ENCODE measurements at regions not wholly inside any gene's neighbourhood (a gene's known extent, or its start where the extent isn't known, plus 50 kb on each side); places are given as distances from the start of the nearest gene placed in this dataset.
"Not testable (repeated sequence)": the region's sequence is repeated elsewhere in the genome, so short reads cannot be mapped to it uniquely, and the experiment has no call there.

DNA sequence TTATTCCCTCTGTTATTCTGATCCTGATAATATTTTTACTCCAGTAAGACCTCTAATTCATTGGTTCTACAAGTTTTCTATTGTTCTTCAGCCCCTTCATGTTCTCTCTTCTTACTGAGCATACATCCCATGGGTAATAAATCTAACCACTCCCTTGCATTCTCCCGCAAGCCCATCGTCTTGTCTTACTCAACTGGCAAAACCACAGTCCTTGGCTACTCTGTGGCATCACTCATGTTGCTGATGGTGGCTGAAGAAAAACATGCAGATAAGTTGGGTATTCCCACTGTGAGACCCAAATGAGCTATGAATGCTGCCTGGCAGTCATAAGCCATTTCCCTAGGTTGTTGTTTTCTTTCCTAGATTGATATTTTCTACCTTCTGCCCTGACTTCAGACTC is 402.2 kb upstream of the AADAT start:
- TF ChIP-seq, protein P1, sequence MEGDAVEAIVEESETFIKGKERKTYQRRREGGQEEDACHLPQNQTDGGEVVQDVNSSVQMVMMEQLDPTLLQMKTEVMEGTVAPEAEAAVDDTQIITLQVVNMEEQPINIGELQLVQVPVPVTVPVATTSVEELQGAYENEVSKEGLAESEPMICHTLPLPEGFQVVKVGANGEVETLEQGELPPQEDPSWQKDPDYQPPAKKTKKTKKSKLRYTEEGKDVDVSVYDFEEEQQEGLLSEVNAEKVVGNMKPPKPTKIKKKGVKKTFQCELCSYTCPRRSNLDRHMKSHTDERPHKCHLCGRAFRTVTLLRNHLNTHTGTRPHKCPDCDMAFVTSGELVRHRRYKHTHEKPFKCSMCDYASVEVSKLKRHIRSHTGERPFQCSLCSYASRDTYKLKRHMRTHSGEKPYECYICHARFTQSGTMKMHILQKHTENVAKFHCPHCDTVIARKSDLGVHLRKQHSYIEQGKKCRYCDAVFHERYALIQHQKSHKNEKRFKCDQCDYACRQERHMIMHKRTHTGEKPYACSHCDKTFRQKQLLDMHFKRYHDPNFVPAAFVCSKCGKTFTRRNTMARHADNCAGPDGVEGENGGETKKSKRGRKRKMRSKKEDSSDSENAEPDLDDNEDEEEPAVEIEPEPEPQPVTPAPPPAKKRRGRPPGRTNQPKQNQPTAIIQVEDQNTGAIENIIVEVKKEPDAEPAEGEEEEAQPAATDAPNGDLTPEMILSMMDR (IDR thresholded peaks at IDR 0.05; ENCODE audit: insufficient read depth, low read length): no peak
- H3K4me3 ChIP-seq (ENCODE audit: low read depth, low read length): no peak overlapping the region
- DNase-seq (ENCODE audit: low read depth): no peak

DNA sequence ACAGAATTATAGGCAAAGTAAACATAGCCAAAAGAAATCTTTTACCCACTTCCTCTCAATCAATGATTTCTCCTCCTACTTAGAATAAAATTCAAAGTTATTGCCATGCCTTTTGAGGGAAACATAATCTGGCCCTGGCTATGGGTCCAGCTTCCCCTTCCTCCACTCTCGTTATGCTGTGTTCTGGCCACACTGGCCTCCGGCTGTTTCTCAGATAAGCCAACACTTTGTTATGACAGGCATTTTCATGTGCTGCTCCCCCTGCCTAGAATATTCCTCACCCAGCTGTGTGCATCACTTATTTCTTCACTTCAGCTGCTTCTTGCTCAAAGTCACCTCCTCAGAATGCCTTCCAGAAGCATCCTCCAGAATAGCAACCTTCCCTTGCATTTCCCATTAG is 386.6 kb upstream of the AADAT start:
- TF ChIP-seq, protein P1 (IDR thresholded peaks at IDR 0.05; ENCODE audit: insufficient read depth, low read length): no peak
- no peak for DNase-seq (ENCODE audit: low read depth)
- no peak overlapping the region for H3K4me3 ChIP-seq (ENCODE audit: low read depth, low read length)

DNA sequence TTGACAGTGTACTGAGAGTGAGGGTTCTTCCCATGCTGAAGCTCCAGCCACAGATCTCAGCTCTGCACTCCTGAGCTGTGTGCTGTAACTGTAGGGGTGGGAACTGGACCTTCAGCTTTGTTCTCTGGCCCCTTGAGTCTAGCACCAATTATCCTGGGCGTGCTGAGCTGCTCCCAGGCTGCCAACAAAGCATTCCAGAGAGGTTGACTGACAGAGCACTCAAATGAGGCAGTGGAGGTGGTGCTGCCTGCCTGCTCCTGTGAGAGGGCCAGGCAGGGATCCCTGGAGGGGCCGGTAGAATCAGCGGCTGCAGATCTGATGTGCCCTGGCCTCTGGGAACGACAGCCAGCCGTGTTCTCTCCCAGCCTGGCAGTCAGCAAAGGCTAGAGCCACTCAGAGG is 375.7 kb upstream of the AADAT start:
- no peak for DNase-seq (ENCODE audit: low read depth)
- TF ChIP-seq, protein P1 (IDR thresholded peaks at IDR 0.05; ENCODE audit: insufficient read depth, low read length): no peak
- no peak overlapping the region for H3K4me3 ChIP-seq (ENCODE audit: low read depth, low read length)

DNA sequence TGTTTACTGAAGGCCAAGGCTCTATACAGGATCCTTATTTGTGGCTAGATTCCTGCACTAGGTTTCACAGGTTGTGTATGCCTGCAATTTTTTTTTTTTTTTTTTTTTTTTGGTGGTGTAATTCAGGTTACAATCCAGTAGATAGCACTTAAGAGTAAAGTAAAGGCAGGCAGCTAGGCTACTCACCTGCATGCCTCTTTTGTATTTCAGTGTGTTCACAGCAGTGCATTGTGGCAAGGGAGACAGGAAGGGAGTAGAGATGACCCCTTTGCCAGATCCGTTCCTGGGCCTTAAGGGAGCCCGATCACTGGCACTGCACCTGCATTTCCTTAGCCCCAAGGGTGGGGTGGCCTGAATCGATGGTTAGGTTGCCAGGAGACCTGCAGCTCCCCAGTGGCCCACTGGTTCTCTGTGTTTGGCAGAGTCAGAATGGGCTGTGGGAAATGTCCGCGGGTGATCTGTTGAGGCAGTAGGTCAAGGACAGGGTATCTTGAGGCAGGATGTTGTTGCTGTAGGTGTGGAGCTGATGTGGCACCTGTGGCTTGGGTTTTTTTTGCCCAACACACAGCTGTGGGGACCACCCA is 374.9 kb upstream of the AADAT start:
- TF ChIP-seq, protein P1 (IDR thresholded peaks at IDR 0.05; ENCODE audit: insufficient read depth, low read length): no peak
- DNase-seq (ENCODE audit: low read depth): no peak
- no peak overlapping the region for H3K4me3 ChIP-seq (ENCODE audit: low read depth, low read length)

DNA sequence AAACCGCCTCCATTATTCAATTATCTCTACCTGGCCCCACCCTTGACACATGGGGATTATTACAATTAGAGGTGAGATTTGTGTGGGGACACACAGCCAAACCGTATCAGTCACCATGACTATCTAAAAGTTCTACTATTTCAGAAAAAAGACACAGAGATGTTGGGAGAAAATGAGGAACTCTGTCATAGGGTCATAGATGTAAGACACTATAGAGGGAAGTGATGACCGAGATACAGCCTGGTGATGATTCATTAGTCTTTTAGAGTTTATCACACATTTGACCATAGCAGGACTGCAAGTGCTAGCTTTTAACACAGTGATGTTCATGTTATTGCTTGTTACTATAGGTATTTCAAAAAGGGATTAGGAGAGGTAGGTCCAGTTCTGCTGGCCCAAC is 357.0 kb upstream of the AADAT start:
- no peak overlapping the region for H3K4me3 ChIP-seq (ENCODE audit: low read depth, low read length)
- TF ChIP-seq, protein P1 (IDR thresholded peaks at IDR 0.05; ENCODE audit: insufficient read depth, low read length): no peak
- no peak for DNase-seq (ENCODE audit: low read depth)

DNA sequence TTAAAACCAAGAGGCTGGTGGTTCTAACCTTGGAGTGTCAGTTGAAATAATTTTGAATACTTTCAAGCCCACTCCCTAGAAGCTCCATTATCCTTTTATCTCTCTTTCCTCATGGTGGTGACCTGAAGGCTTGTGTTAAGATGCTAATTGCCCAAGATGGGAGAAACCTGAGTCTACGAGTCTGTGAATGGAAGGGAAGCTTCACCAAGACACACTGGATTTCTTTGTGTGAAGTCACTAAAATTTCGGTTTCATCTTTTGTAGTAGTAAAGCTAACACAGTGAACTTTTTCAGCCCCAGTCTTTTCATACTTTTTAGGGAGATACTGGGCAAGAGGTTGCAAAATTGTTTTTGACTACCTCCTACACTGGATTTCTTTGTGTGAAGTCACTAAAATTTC is 351.4 kb upstream of the AADAT start:
- not testable (repeated sequence) for DNase-seq (ENCODE audit: low read depth); H3K4me3 ChIP-seq (ENCODE audit: low read depth, low read length)

DNA sequence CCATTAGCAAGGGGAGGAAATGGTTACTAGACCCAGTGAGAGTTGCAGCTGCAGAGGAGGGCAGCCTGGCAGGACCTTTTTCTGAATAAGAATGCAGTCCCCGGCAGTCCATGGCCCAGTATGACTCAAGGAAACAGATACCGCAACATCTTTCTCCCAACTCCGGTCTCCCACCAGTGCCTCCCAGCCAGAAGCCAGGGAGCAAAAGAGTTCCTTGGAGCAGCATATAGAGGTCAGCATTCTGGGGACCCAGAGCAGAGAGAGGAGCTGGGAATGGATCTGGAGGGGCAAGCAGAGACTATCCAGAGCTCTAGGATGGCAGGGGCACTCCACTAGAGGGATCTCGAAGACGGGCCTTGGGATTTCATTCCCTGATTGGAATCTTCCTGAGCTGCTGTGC is 339.2 kb upstream of the AADAT start:
- H3K4me3 ChIP-seq (ENCODE audit: low read depth, low read length): no peak overlapping the region
- DNase-seq (ENCODE audit: low read depth): no peak
- TF ChIP-seq, protein P1 (IDR thresholded peaks at IDR 0.05; ENCODE audit: insufficient read depth, low read length): no peak
